ENCODE measurements at regions not wholly inside any gene's neighbourhood (a gene's known extent, or its start where the extent isn't known, plus 50 kb on each side); places are given as distances from the start of the nearest gene placed in this dataset.

DNA sequence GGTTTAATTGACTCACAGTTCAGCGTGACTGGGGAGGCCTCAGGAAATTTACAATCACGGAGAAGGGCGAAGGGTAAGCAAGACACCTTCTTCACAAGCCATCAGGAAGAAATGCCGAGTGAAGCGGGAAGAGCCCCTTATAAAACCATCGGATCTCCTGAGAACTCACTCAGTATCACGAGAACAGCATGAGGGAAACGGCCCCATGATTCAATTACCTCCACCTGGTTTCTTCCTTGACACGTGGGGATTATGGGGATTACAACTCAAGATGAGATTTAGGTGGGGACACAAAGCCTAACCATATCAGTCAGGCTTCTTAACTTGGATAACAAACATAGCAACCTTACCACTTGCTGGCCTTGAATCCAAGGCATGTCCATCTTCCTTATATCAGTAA lies 73.6 kb upstream of the FOXN2 start:
- ChIA-PET POLR2A (no interaction called here), CTCF (no interaction called here)
- DNase-seq (ENCODE audit: low read depth, low spot score), result no peak
- TF ChIP-seq, protein P1, sequence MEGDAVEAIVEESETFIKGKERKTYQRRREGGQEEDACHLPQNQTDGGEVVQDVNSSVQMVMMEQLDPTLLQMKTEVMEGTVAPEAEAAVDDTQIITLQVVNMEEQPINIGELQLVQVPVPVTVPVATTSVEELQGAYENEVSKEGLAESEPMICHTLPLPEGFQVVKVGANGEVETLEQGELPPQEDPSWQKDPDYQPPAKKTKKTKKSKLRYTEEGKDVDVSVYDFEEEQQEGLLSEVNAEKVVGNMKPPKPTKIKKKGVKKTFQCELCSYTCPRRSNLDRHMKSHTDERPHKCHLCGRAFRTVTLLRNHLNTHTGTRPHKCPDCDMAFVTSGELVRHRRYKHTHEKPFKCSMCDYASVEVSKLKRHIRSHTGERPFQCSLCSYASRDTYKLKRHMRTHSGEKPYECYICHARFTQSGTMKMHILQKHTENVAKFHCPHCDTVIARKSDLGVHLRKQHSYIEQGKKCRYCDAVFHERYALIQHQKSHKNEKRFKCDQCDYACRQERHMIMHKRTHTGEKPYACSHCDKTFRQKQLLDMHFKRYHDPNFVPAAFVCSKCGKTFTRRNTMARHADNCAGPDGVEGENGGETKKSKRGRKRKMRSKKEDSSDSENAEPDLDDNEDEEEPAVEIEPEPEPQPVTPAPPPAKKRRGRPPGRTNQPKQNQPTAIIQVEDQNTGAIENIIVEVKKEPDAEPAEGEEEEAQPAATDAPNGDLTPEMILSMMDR (IDR thresholded peaks at IDR 0.05; ENCODE audit: insufficient read depth, low read length, missing control alignments), result no peak
- H3K4me3 ChIP-seq (ENCODE audit: low read depth, low read length), result no peak overlapping the region

DNA sequence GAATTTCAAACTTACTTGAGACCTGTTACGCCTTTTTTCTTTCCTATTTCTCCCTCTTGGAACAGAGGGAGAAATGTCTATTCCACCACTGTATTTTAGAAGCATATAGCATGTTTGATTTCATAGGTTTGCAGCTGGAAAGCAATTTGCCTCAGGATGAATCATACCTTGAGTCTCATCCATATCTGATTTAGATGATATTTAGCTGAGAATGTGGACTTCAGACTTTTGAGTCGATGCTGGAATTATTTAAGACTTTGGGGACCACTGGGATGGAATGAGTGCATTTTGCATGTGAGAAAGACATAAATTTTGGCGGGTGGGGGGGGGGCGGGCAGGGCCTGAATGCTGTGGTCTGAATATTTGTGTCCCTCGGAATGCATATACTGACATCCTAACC lies 67.3 kb upstream of the FOXN2 start:
- ChIA-PET POLR2A (no interaction called here), CTCF (interaction anchor here (0.9 kb wide), 1 partner anchor 12 kb away, joined by 3 read pairs; no protein-coding TSS in a partner anchor)
- H3K4me3 ChIP-seq (ENCODE audit: low read depth, low read length), result no peak overlapping the region
- TF ChIP-seq, protein P1 (IDR thresholded peaks at IDR 0.05; ENCODE audit: insufficient read depth, low read length, missing control alignments), result no peak
- no peak for DNase-seq (ENCODE audit: low read depth, low spot score)

DNA sequence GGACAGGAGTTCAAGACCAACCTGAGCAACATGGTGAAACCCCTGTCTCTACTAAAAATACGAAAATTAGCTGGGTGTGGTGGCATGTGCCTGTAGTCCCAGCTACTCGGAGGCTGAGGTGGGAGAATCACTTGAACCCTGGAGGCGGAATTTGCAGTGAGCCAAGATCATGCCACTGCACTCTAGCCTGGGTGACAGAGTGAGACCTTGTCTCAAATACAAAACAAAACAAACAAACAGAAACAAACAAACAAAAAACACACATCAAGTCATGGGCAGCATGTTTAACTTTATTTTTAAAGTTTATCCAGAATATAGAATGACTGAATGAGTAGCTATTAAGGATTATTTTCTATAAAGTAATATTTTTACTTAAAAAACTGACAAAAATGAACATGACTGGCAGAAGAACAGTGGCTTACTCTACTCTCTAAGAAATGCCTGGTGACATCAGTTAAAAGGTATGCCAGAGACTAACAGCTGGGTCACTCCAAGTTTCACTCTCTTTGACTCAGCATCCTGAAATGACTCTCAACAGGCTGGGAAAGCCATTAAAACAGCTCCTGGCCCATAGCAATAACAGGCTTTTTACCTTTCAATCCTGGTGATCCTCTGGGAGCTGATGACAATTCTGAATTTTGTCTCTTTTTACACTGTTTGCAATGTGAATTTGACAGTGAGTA lies 66.1 kb upstream of the FOXN2 start:
- DNase-seq (ENCODE audit: low read depth, low spot score), result peak; percentile 72
- TF ChIP-seq, protein P1 (IDR thresholded peaks at IDR 0.05; ENCODE audit: insufficient read depth, low read length, missing control alignments), result no peak
- no peak overlapping the region for H3K4me3 ChIP-seq (ENCODE audit: low read depth, low read length)
- CTCF ChIA-PET, result interaction anchor here (1.0 kb wide), 1 partner anchor 12 kb away, joined by 3 read pairs; no protein-coding TSS in a partner anchor
- POLR2A ChIA-PET, result no interaction called here

DNA sequence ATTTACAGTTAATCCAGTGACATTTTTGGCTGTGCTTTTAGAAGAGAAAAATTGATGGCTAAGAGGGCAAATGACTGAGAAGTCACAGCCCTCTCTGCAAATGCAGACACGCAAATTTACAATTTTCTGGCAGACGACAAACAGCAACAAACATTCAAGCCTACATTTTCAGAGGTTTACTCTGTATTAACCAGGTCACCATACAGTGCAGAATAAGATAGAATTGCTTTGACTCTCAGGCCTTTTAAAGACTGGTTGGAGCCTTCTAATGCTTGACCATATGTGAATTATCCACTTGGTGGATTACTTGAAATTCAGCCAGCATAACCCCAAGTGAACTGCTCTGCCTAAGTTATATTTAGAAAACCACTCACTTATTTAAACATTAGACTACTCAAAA lies 65.5 kb upstream of the FOXN2 start:
- DNase-seq (ENCODE audit: low read depth, low spot score), result peak; percentile 24
- no peak overlapping the region for H3K4me3 ChIP-seq (ENCODE audit: low read depth, low read length)
- TF ChIP-seq, protein P1 (IDR thresholded peaks at IDR 0.05; ENCODE audit: insufficient read depth, low read length, missing control alignments), result no peak
- CTCF ChIA-PET, result interaction anchor here (1.0 to 1.2 kb wide), 2 partner anchors 13 to 204 kb away, joined by 3 read pairs; no protein-coding TSS in a partner anchor
- POLR2A ChIA-PET, result no interaction called here

DNA sequence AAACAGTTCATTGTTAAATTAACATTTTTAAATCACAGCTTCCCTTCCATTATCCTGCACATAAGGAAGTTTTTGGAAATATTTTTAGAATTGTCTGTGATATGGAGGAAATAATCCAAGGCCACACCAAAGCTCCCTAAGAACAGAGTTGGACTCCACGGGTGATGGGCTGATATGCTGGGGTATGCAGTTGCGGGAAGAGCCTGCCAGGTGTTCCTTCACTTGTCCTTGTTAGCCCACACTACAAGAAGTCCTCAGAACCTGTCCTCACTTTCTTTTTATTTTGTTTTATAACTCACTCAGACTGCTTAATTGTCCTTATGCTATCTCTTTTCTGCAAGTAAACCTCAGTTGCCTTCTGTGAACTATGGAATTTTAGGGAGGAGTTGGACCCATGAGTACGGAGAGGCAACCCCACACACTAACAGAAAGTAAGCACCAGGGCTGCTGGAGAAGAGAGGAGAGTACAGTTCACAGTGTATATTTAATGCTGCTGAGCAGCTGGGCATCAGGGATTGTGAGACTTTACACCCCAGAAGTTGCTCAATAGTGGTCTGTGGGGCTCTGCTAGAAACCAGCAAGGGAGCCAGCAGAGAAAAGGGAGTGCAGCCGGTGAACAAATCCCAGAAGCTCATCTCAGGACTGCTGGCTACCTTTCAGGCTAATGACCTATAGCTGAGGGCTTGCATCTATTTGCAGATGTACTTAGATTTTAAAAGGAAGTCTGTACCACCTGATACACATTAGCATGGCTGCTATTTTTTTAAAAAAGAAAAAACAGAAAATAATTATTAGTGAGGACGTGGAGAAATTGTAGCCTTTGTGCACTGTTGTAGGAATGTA lies 64.6 kb upstream of the FOXN2 start:
- ChIA-PET CTCF (interaction anchor here (1.1 to 1.2 kb wide), 2 partner anchors 174 to 203 kb away, joined by 3 read pairs; no protein-coding TSS in a partner anchor), POLR2A (no interaction called here)
- TF ChIP-seq, protein P1 (IDR thresholded peaks at IDR 0.05; ENCODE audit: insufficient read depth, low read length, missing control alignments), result no peak
- no peak overlapping the region for H3K4me3 ChIP-seq (ENCODE audit: low read depth, low read length)
- no peak for DNase-seq (ENCODE audit: low read depth, low spot score)

DNA sequence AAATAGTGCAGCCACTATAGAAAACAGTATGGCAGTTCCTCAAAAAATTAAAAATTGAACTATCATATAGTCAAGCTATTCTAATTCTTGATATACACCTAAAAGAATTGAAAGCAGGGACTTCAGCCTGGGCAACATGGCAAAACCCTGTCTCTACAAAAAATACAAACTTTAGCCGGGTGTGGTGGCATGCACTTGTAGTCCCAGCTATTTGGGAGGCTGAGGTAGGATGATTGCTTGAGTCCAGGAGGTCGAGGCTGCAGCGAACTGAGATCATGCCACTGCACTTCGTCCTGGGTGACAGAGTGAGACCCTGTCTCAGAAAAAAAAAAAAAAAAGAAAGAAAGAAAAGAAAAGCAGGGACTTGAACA lies 64.0 kb upstream of the FOXN2 start:
- CTCF ChIA-PET, result interaction anchor here (1.1 to 1.2 kb wide), 2 partner anchors 174 to 203 kb away, joined by 3 read pairs; no protein-coding TSS in a partner anchor
- TF ChIP-seq, protein P1 (IDR thresholded peaks at IDR 0.05; ENCODE audit: insufficient read depth, low read length, missing control alignments), result no peak
- POLR2A ChIA-PET, result no interaction called here
- no peak for DNase-seq (ENCODE audit: low read depth, low spot score)
- no peak overlapping the region for H3K4me3 ChIP-seq (ENCODE audit: low read depth, low read length)

All from AG04449 (cell line).